GM18951 (cell line): ENCODE measurements at regions not wholly inside any gene's neighbourhood (a gene's known extent, or its start where the extent isn't known, plus 50 kb on each side); places are given as distances from the start of the nearest gene placed in this dataset.
"Not testable (repeated sequence)": the region's sequence is repeated elsewhere in the genome, so short reads cannot be mapped to it uniquely, and the experiment has no call there.

ENCODE experiments used
- POLR2A ChIP-seq: IDR thresholded peaks from 4 replicates; pipeline ENCODE4 v1.6.1; 2011; ENCODE audit warnings: mild to moderate bottlenecking; ENCODE audit not compliant: insufficient read length, insufficient read depth; ENCODE audit errors: extremely low read depth
- in situ Hi-C: fragments of 300-500 bp; cut with MboI; formaldehyde crosslinking; loops from one replicate; pipeline ENCODE4 v1.12.0; 2022; ENCODE audit warnings: low sequenced_read_pairs, mixed read lengths, inconsistent platforms; ENCODE audit not compliant: unreplicated experiment

DNA sequence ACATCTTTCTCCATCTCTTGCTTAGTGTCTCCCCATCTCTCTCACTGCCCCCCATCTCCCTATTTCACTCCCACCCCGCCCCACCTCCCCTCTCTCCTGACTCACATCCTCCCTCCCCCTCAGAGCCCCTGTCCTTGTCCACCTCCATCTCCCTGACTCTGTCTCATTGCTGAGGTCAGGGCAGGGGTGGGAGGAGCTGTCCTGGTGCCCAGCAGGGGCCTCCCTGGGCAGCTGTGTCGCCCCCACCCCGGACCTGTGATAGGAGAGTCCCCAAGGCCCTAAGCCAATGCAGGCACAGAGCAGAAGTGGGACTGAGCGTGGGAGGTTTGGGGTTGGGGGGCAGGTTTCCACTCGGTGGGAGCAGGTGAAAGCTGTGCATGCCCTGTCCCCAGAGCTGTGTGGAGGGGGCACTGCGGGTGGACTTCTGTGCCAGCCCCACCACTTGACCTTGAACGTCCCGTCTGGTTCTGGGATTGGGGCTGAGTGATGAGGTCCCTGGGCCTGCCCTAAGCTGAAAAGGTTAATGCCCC lies 210.8 kb downstream of the TBC1D2B start:
- TF ChIP-seq POLR2A = no peak
- in situ Hi-C loops = no loop called here

DNA sequence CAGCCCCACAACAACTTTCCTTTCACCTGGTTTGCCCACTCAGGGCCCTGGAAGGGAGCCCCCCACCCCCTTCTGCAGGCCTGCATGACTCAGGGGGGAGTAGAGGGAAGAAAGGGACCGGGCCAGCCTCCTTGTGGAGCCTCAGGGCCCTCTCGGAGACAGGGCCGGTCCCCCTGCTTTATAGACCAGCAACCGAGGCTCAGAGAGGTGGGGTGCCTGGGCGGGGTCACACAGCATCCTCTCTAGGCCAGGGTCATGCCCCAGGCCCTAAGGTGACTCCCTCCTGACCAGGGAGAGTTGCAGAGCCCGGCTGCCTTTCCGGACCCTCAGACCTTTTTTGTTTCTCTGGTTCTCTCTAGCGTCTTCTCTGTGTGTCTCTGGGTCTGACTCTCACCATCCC lies 211.3 kb downstream of the TBC1D2B start:
- in situ Hi-C loops = no loop called here
- TF ChIP-seq POLR2A = no peak

DNA sequence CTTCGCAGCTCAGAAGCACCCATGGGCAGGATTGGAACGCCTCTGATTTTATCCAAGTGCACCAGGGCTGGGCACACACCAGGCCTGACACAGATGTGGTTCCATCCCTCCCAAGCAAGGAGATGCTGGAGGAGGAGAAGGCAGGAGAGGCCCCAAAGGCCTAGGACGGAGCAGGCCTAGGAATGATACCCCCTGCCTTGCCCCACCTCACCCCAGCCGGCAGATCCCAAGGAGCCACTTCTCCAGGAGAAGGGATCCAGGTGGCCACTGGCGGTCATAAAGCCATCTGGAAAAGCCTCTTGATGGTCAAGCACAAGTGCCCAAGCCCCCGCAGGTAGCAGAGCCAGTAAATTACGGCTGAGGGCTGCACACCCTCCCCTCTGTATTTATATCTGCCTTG lies 211.8 kb downstream of the TBC1D2B start:
- TF ChIP-seq POLR2A = no peak
- in situ Hi-C loops = no loop called here

DNA sequence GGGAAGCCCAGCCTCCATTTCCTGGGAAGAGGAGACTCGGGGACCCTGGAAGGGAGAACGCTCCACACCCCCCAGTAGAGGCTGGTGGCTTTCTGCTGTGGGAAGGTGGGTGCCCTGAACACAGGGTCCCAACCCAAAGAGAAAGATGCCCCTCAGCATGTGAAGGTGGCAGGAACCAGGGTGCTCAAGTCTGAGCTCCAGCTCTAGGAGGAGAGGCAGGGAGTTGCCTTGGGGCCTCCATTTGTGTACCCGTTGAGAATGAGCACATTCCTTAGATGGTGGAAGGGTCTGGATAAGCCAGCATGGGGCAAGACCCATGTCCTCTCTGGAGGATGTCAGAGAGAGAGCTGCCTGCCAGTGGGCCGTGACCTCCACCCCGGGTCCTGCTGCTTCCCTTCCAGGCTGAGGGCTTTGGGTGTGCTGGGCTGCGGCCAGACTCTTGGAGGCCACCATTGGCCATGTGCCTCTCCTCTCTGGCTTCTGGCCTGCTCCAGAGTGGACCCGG lies 212.4 kb downstream of the TBC1D2B start:
- in situ Hi-C loops = no loop called here
- no peak for TF ChIP-seq POLR2A

DNA sequence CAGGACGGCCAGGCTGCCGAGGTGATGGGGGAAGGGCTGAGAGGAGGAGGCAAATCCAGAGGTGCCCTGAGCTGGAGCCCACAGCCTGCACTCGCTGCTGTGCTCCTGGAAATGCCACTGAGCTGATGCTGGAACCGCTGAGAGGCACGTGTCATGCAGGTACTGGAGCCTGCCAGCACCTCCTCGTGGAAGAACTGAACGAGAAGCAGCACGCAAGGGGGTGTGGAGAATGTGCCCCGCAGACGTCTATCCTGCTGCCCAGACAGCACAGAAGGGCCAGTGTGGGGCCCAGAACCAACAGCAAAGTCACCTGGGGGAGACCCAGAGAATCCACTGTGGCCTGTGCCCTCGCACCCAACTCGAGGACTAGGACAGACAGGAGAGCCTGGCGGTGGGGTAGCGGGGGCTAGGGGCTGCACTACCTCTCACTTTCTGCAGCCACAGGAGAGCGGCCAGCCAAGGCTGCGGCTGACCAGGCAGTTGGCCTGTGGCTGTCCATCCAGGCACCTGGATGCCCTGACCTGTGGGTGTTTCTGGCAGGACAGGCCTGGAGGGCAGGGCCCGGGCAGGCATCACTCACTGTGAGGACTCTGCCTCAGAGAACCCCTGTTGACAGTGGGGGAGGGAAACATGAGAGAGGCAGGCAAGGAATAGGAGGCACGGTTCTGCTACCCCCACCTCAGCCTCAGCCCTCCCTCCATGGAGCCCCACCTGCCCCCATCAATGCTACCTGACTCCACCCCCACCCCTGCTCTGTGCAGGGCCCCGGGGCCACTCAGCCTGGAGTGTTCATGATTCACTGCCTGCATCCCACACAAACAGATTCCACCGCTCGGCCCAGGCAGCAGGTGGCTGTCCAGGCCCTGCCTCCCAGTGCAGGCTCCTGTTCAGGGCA lies 213.1 kb downstream of the TBC1D2B start:
- no peak for TF ChIP-seq POLR2A
- in situ Hi-C loops = no loop called here

DNA sequence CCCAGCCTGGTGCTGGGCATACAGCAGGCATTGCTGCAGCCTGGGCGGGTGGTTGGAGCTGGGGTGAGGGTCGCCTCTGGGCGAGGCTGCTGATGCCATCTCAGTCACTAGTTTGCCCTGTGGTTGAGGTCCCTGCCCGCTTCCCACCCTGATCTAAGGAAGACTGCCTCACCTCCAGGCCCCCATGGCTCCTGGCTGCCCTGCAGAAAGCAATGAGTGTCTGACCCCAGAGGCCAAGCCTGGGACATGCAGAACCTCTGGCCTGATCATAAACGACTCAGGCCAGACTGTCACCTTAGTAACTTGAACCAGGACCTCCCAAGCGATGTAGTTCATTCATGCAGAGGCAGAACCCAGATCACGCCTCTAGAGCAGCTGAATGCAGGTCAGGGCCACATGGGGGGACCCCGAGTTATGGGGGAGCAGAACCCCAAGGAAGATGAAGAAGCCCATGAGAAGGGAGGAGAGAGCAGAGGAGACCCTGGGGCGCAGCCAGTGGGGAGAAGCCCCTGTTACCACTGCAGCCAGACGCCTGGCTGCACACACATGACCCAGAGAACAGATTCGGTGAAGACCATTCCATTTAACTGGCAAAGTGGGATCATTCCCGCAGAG lies 213.9 kb downstream of the TBC1D2B start:
- TF ChIP-seq POLR2A = no peak
- in situ Hi-C loops = no loop called here

DNA sequence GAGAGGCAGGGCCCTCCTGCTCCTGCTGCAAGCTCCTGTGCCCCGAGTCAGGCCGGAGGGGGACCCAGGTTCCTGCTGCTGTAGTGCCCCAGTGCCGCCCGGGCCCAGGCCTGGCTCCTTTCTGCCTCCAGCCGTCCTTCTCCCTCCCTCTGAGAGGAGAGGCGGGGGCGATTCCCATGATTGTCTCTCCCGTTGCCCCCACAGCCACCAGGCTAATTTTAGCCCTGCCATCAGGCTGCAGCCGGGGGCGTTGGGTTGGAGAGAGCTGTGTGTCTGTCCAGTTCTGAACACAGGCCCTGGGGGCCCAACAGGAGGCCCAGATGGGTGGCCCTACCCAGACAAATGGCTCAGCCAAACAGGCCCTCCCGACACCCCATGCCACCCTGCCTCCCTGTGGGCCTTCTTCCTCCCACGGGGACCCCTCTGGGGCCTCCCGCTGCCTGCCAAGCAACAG lies 214.8 kb downstream of the TBC1D2B start:
- no peak for TF ChIP-seq POLR2A
- in situ Hi-C loops = no loop called here

DNA sequence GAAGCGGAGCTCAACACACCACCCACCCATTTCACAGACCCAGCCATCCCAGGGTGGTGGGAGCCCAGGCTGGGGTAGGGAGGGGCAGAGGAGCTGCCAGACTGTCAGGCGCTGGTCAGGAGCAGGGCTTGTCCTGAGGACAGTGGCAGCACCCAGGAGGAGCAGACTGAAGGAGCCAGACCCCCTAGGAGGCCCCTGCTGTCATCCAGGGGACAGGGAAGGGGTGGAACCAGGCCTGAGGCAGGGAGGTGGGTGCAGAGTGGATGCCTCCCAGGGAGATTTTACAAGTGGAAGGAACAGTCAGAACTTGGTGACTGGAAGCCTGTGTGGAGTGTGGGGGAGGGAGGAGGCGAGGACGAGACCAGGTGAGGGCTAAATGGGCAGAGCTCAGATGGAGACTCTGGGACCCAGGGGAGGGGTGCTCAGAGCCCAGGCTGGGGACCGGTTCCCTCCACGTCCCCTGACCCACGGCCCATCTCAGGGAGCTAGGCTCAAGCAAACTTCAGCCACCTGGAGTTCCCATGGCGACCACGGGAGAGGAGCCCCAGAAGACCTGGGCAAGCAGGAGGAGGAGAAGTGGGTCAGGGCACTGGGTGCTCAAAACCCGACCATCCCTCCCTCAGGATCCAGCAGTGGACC lies 215.4 kb downstream of the TBC1D2B start:
- in situ Hi-C loops = not testable (repeated sequence)

DNA sequence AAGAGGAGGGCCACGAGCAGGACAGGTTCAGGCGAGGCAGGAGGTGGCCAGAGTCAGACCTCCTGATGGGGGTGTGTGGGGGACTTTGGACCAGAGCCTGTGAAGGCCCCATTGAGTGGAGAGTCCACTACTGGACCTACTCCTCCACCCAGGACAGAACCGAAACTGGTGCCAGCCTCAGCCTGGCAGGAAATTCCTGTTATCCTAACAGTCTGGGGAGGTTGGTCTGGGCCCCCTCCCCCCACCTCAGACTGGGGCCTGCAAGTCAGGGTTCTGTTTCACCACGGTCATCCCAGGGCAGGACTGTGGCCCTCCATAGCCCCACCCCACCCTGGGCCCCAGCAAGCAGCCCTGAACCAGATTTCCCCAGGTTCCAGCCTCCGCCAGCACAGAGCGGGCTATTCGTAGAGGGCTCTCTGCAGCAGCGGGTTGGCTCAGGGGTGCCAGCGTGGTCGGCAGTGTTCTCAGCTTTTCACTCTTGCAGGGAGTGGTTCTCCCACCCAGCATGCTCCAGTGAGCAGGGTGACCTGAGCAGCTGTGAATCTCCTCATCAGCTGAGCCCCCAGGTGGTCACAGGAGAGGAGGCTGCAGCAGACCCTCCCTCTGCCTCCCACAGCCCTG lies 217.3 kb downstream of the TBC1D2B start:
- no peak for TF ChIP-seq POLR2A
- in situ Hi-C loops = no loop called here

DNA sequence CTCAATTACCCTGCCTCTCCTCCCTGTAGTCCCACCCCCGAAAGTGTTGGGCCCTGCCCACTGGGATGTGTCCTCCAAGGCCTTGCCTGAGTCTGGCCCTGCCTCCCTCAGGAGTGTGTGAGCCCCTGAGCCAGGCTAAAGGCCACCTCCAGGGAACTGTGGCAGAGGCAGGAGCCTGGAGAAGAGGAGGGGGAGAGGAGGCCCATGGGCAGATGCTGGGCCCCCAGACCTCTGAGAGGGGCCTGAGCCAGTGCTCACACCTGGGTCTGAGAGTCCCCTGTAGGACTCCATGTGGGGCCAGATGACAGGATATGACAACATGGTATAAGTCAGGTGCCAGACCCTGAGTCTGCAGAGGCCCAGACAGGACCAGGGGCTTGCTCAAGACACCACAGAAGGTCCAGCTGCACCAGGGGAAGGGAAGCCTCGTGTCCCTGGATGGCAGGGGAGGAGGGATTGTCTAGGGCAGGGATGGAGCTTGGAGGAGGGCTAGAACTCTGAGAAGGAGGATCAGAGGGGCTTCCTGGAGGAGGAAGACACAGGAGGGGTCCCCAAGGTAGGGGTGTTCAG lies 217.9 kb downstream of the TBC1D2B start:
- in situ Hi-C loops = no loop called here
- no peak for TF ChIP-seq POLR2A

DNA sequence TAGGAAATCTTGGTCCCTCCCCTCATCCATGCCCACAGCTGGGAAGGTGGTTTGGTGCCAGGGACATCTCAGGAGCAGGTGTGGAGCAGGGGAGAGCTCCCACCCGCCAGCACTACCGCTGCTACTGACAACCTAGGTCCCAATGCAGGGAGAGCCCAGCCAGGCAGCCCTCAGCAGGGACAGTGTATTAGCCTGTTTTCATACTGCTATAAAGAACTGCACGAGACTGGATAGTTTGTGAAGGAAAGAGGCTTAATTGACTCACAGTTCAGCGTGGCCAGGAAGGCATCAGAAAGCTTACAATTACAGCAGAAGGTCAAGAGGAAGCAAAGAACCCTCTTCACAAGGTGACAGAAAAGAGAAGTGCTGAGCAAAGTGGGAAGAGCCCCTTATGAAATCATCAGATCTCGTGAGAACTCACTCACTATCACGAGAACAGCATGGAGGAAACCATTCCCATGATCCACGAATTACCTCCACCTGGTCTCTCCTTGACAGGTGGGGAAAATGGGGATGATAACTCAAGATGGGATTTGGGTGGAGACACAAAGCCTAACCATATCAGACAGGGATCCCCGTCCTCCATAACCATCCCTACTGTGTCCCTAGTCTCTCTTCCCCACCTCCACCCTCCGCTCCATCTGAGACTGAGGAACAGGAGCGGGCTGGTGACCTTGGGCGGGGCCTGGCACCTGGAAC lies 218.6 kb downstream of the TBC1D2B start:
- no peak for TF ChIP-seq POLR2A
- in situ Hi-C loops = no loop called here

DNA sequence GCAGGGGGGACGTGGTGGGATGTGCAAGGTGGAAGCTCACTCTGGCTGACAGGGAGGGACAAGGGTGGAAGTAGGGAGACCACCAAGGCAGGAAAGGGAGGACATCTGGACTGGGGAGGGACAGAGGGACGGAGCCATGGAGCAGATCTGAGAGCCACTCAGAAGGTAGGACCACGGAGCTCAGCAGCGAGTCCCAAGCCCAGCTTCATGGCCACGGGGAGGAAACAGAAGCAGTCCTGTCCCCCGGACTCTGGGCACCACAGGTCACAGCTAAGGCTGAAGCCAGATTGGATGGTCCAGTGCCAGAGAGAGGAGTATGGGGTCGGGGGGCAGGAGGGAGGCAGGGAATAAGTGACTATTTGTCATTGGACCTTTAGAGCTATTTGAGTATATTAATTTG lies 220.1 kb downstream of the TBC1D2B start:
- in situ Hi-C loops = no loop called here
- TF ChIP-seq POLR2A = no peak
